Right atrium auricular region (tissue), 2 donors: ENCODE measurements at regions not wholly inside any gene's neighbourhood (a gene's known extent, or its start where the extent isn't known, plus 50 kb on each side); places are given as distances from the start of the nearest gene placed in this dataset.

ENCODE experiments used
- DNase-seq: peaks from one replicate; pipeline ENCODE4 v3.0.0-alpha.2; 2019; ENCODE audit warnings: low spot score
- H3K27ac ChIP-seq, 2 donors: fragments of 200-600 bp; sonication (generic); 1 replicate in 1 of 2; 2 replicates in 1 of 2; pipeline ENCODE4 v1.5.1; 2016 to 2019
- H3K27me3 ChIP-seq, 2 donors: fragments of 200-600 bp; sonication (generic); one replicate each; pipeline versions ENCODE4 v1.5.1 to v1.6.0; 2017 to 2019
- H3K36me3 ChIP-seq: fragments of 200-600 bp; sonication (generic); one replicate; pipeline ENCODE4 v1.5.1; 2016
- H3K4me1 ChIP-seq, 2 donors: fragments of 200-600 bp; sonication (generic); one replicate each; pipeline versions ENCODE4 v1.5.1 to v1.6.0; 2017 to 2019
- H3K4me3 ChIP-seq, 2 donors: fragments of 200-600 bp; sonication (generic); 1 replicate in 1 of 2; 2 replicates in 1 of 2; pipeline ENCODE4 v1.5.1; 2017 to 2019; ENCODE audit warnings: mild to moderate bottlenecking in 1 of 2, moderate library complexity in 1 of 2
- H3K9me3 ChIP-seq, 2 donors: fragments of 200-600 bp; sonication (generic); one replicate each; pipeline ENCODE4 v1.5.1; 2019
- CTCF ChIP-seq, 2 donors: fragments of 200-600 bp; sonication (generic); IDR thresholded peaks; one replicate each; pipeline ENCODE4 v1.5.1; 2019; ENCODE audit warnings: antibody characterized with exemption in 2 of 2

GRCh38 chr12:127531542-127531941 is 735.4 kb upstream of the TMEM132C start:
- Histone ChIP-seq H3K27ac (no peak overlapping the region), H3K4me3 (no peak overlapping the region), H3K36me3 (no peaks in the 10 kb centered on the region), H3K9me3 (peaks cover 0 to 9% of the 10 kb centered on the region in 2 donors), H3K27me3 (no peaks in the 10 kb centered on the region), H3K4me1 (no peaks in the 10 kb centered on the region)
- DNase-seq: no peak
- no peak for TF ChIP-seq CTCF (IDR thresholded peaks at IDR 0.05)

- H3K27me3 ChIP-seq: no peaks in the 10 kb centered on the region
- DNase-seq: no peak
- H3K9me3 ChIP-seq: peaks cover 0 to 9% of the 10 kb centered on the region in 2 donors
- no peaks in the 10 kb centered on the region for H3K36me3 ChIP-seq
- H3K4me3 ChIP-seq: no peak overlapping the region
- no peak overlapping the region for H3K27ac ChIP-seq
- no peaks in the 10 kb centered on the region for H3K4me1 ChIP-seq
- no peak for TF ChIP-seq CTCF (IDR thresholded peaks at IDR 0.05)
Measured at GRCh38 chr12:127533353-127533752, 733.6 kb upstream of the TMEM132C start.

GRCh38 chr12:127536833-127537428 is 730.0 kb upstream of the TMEM132C start:
- no peak for TF ChIP-seq CTCF (IDR thresholded peaks at IDR 0.05)
- Histone ChIP-seq H3K27ac (no peak overlapping the region), H3K4me3 (no peak overlapping the region), H3K4me1 (no peaks in the 10 kb centered on the region), H3K27me3 (no peaks in the 10 kb centered on the region), H3K36me3 (no peaks in the 10 kb centered on the region), H3K9me3 (peaks cover 0 to 9% of the 10 kb centered on the region in 2 donors)
- no peak for DNase-seq

- DNase-seq: no peak
- Histone ChIP-seq H3K4me3 (no peak overlapping the region), H3K36me3 (no peaks in the 10 kb centered on the region), H3K4me1 (no peaks in the 10 kb centered on the region), H3K9me3 (peaks cover 0 to 9% of the 10 kb centered on the region in 2 donors), H3K27ac (no peak overlapping the region), H3K27me3 (no peaks in the 10 kb centered on the region)
- TF ChIP-seq CTCF (IDR thresholded peaks at IDR 0.05): no peak
Measured at GRCh38 chr12:127538316-127538715, 728.7 kb upstream of the TMEM132C start.

GRCh38 chr12:127539226-127539858 is 727.6 kb upstream of the TMEM132C start:
- no peak for TF ChIP-seq CTCF (IDR thresholded peaks at IDR 0.05)
- H3K27ac ChIP-seq: no peak overlapping the region
- no peaks in the 10 kb centered on the region for H3K36me3 ChIP-seq
- H3K4me1 ChIP-seq: no peaks in the 10 kb centered on the region
- peaks cover 0 to 9% of the 10 kb centered on the region in 2 donors for H3K9me3 ChIP-seq
- H3K4me3 ChIP-seq: no peak overlapping the region
- no peaks in the 10 kb centered on the region for H3K27me3 ChIP-seq
- no peak for DNase-seq

- no peaks in the 10 kb centered on the region for H3K4me1 ChIP-seq
- H3K27me3 ChIP-seq: no peaks in the 10 kb centered on the region
- no peak overlapping the region for H3K27ac ChIP-seq
- no peak for DNase-seq
- no peak for TF ChIP-seq CTCF (IDR thresholded peaks at IDR 0.05)
- H3K9me3 ChIP-seq: no peaks in the 10 kb centered on the region
- no peaks in the 10 kb centered on the region for H3K36me3 ChIP-seq
- H3K4me3 ChIP-seq: no peak overlapping the region
Measured at GRCh38 chr12:127542391-127542790, 724.6 kb upstream of the TMEM132C start.
